ENCODE measurements at regions not wholly inside any gene's neighbourhood (a gene's known extent, or its start where the extent isn't known, plus 50 kb on each side); places are given as distances from the start of the nearest gene placed in this dataset.

DNA sequence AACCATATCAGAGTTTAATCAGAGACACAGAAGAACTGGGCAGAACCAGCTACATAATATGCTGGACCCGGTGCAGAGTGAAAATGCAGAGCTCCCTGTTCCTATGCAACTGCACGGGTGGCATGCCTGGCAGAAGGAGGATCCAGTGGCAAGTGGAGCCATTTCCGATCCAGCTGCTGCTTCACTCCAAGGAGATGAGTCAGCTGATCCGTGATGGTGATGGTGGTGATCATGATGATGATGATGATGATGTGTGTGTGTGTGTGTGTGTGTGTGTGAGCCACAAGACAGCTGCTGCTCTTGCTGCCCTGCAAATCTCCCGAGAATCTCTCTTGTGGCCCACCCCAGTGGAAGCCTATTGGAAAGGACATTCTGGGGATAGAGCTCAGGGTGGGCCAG, 133.0 kb downstream of the URB2 start:
- intact Hi-C loops (cut with DNase I; ENCODE audit: low total_unique reads), result no loop called here
- H3K27me3 ChIP-seq, result no peaks in the 10 kb centered on the region
- no peaks in the 10 kb centered on the region for H3K36me3 ChIP-seq
- no peak overlapping the region for H3K27ac ChIP-seq
- DNase-seq, result no peak
- H3K4me1 ChIP-seq, result peaks cover 0 to 1% (median 0%) of the 10 kb centered on the region in 4 donors
- WGBS, 5 donors, result 78 to 89% (median 84%) methylated on average over 5 of the region's 5 CpGs
- H3K9me3 ChIP-seq, result peaks cover 0 to 13% (median 11%) of the 10 kb centered on the region in 4 donors
- TF ChIP-seq POLR2A (IDR thresholded peaks at IDR 0.05), result no peak
- TF ChIP-seq CTCF (IDR thresholded peaks at IDR 0.05), result no peak
- no peak for TF ChIP-seq EP300 (IDR thresholded peaks at IDR 0.05)
- no peak overlapping the region for H3K4me3 ChIP-seq

DNA sequence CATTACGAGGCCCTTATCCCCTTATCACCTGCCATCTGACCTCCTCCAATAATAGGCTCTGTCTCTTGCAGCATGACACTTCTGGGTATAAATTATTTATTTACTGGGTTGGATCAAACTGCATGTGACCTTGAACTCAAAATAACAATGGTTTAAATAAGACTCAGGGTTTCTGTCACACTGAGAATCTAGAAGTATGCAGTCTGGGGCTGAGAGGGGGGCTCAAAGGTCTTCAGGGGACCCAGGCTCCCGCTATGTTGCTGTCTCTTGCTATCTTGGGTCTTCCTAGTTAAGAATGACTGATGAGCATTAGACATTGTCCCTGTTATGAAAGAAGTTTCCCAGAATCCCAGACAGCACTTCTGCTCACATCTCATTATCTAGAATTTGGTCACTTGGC, 133.5 kb downstream of the URB2 start:
- intact Hi-C loops (cut with DNase I; ENCODE audit: low total_unique reads), result no loop called here
- no peak for DNase-seq
- Histone ChIP-seq H3K27ac (no peak overlapping the region), H3K4me3 (no peak overlapping the region), H3K9me3 (peaks cover 0 to 13% (median 11%) of the 10 kb centered on the region in 4 donors), H3K36me3 (no peaks in the 10 kb centered on the region), H3K27me3 (no peaks in the 10 kb centered on the region), H3K4me1 (no peaks in the 10 kb centered on the region)
- WGBS, 5 donors, result 60 to 82% (median 70%) methylated on average over 2 of the region's 2 CpGs
- TF ChIP-seq POLR2AphosphoS5 (IDR thresholded peaks at IDR 0.05), result no peak
- TF ChIP-seq POLR2A (IDR thresholded peaks at IDR 0.05), result no peak
- no peak for TF ChIP-seq EP300 (IDR thresholded peaks at IDR 0.05)
- no peak for TF ChIP-seq CTCF (IDR thresholded peaks at IDR 0.05)

DNA sequence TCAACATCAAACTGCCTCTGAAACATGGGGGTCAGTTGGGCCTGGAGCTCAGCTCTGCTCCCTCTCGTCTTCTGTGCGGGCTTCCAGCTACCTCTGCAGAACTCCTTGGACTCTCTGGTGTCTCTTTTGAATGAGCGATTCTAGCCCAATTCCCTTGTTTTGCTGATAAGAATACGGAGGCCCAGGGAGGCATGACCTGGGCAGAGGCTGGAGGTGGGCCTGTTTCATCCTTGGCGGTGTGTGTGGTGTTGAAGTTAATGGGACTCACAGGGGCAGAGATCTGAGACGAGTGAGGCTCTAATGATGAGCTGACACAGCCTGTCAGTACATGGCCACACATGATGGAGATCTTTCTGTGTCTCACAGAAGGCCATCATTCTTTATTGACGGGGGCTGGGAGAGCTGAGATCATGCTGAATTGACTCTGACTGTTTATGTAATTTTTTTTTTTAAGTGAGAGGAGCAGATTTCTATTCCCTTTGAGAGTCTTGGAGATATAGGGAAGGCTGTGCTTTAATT, 134.5 kb downstream of the URB2 start:
- WGBS, 5 donors, result 86 to 92% (median 89%) methylated on average over 7 of the region's 7 CpGs
- intact Hi-C loops (cut with DNase I; ENCODE audit: low total_unique reads), result no loop called here

DNA sequence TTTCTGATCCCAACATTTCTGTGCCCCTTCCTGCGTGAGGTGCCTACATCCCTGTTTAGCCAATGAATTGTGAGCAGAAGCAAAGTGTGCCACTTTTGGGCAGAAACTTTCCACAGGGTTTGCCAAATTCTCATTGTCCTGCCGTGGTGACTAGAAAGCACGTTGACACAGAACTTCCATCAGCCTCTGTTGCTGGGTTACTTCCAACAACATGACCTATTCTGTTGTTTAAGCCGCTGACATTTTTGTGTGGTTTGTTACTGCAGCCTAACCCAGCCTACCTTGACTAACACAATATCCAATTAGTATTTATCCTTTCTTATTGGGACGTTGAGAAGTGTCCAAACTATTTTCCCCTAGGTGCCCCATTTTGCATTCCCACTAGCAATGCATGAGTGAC, 136.8 kb downstream of the URB2 start:
- Histone ChIP-seq H3K27ac (no peak overlapping the region), H3K4me3 (no peak overlapping the region), H3K36me3 (no peaks in the 10 kb centered on the region), H3K27me3 (no peaks in the 10 kb centered on the region), H3K4me1 (no peaks in the 10 kb centered on the region), H3K9me3 (no peaks in the 10 kb centered on the region)
- no peak for DNase-seq
- TF ChIP-seq POLR2AphosphoS5 (IDR thresholded peaks at IDR 0.05), result no peak
- no peak for TF ChIP-seq POLR2A (IDR thresholded peaks at IDR 0.05)
- TF ChIP-seq CTCF (IDR thresholded peaks at IDR 0.05), result no peak
- no peak for TF ChIP-seq EP300 (IDR thresholded peaks at IDR 0.05)
- WGBS, 5 donors, result 48 to 63% (median 52%) methylated on average over 5 of the region's 5 CpGs
- intact Hi-C loops (cut with DNase I; ENCODE audit: low total_unique reads), result no loop called here

More for the DNA sequence above, 134.5 kb downstream of the URB2 start:
- H3K9me3 ChIP-seq, result peaks cover 0 to 13% (median 11%) of the 10 kb centered on the region in 4 donors
- H3K4me3 ChIP-seq, result no peak overlapping the region
- no peak overlapping the region for H3K27ac ChIP-seq
- TF ChIP-seq POLR2A (IDR thresholded peaks at IDR 0.05) (no peak), CTCF (IDR thresholded peaks at IDR 0.05) (no peak), POLR2AphosphoS5 (IDR thresholded peaks at IDR 0.05) (no peak), EP300 (IDR thresholded peaks at IDR 0.05) (no peak)
- no peaks in the 10 kb centered on the region for H3K27me3 ChIP-seq
- H3K4me1 ChIP-seq, result no peaks in the 10 kb centered on the region
- no peaks in the 10 kb centered on the region for H3K36me3 ChIP-seq
- no peak for DNase-seq

Measured in stomach (tissue), 8 donors.